ENCODE measurements at regions not wholly inside any gene's neighbourhood (a gene's known extent, or its start where the extent isn't known, plus 50 kb on each side); places are given as distances from the start of the nearest gene placed in this dataset.

DNA sequence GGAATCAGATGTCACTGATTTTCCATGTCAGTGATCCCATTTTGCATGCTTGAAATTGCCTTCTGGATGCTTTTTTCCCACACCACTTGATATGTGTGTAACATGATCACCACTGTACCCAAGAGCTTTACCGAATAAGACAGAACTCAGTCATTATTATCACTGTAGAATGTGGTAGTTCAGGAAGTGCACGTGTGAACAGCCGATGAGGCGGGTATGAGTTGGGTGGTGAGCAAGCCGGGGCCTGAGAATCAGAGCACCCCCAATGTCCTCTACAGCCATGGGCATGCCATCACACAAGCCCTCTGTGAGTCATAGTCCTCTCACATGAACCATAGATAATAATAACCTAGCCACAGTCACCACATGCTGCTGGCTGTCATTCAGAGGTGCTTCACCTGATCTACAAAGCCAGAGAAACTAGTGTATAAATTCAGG, 470.8 kb downstream of the SOX2 start:
- H4K20me1 ChIP-seq (ENCODE audit: insufficient read depth, low read length): no peaks in the 10 kb centered on the region
- no peak for DNase-seq (ENCODE audit: insufficient read length, low spot score, missing footprints)
- TF ChIP-seq, protein P1, sequence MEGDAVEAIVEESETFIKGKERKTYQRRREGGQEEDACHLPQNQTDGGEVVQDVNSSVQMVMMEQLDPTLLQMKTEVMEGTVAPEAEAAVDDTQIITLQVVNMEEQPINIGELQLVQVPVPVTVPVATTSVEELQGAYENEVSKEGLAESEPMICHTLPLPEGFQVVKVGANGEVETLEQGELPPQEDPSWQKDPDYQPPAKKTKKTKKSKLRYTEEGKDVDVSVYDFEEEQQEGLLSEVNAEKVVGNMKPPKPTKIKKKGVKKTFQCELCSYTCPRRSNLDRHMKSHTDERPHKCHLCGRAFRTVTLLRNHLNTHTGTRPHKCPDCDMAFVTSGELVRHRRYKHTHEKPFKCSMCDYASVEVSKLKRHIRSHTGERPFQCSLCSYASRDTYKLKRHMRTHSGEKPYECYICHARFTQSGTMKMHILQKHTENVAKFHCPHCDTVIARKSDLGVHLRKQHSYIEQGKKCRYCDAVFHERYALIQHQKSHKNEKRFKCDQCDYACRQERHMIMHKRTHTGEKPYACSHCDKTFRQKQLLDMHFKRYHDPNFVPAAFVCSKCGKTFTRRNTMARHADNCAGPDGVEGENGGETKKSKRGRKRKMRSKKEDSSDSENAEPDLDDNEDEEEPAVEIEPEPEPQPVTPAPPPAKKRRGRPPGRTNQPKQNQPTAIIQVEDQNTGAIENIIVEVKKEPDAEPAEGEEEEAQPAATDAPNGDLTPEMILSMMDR (IDR thresholded peaks at IDR 0.05; ENCODE audit: extremely low read depth, low read depth, low read length): no peak
- no peak overlapping the region for H3K4me2 ChIP-seq (ENCODE audit: insufficient read depth, low read length)
- H3K9me3 ChIP-seq (ENCODE audit: low read depth, low read length): no peaks in the 10 kb centered on the region
- H3K4me3 ChIP-seq (ENCODE audit: insufficient read depth, low read length): no peak overlapping the region
- H2AFZ ChIP-seq (ENCODE audit: low read length): no peak overlapping the region
- no peaks in the 10 kb centered on the region for H3K36me3 ChIP-seq (ENCODE audit: insufficient read depth, low read length)
- no peak overlapping the region for H3K27ac ChIP-seq (ENCODE audit: low read depth, low read length)
- H3K27me3 ChIP-seq (ENCODE audit: insufficient read depth, low read length): no peaks in the 10 kb centered on the region
- no peaks in the 10 kb centered on the region for H3K79me2 ChIP-seq (ENCODE audit: insufficient read depth, low read length)
- no peaks in the 10 kb centered on the region for H3K4me1 ChIP-seq (ENCODE audit: insufficient read depth, low read length)

DNA sequence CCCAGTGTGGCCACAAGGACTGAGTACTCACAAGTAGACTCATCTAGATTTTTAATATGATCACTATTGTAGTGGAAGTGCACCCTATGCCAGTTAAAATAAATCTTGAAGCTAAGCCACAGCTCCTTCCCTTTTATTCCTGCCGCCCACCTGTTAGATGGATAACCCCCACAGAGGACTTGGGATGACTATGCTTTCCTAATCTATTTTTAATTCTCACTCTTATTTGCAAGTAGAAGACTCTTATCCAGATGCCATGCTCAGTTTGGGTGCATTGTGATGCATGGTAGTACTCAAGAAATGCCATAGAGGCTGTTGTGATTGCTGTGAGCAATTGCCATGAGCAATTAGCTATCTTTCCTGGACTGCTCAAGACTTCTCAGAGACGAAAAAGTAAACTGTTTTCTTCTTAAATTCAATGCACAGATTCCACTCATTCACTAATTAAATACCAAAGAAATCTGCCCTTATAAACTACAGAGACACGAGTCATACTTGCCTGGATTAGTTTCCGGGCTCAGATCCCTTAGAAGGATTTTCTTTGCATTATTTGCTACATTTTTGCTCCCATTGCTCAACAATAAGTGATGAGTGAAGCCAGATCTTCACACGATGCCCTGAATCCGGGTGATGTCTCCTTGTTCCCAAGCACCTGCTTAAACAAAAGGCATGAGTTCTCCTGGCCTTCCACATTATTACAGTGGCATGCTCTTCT, 472.1 kb downstream of the SOX2 start:
- no peaks in the 10 kb centered on the region for H3K4me1 ChIP-seq (ENCODE audit: insufficient read depth, low read length)
- no peaks in the 10 kb centered on the region for H3K9me3 ChIP-seq (ENCODE audit: low read depth, low read length)
- H3K27ac ChIP-seq (ENCODE audit: low read depth, low read length): no peak overlapping the region
- H2AFZ ChIP-seq (ENCODE audit: low read length): no peak overlapping the region
- H3K4me3 ChIP-seq (ENCODE audit: insufficient read depth, low read length): no peak overlapping the region
- no peaks in the 10 kb centered on the region for H3K36me3 ChIP-seq (ENCODE audit: insufficient read depth, low read length)
- DNase-seq (ENCODE audit: insufficient read length, low spot score, missing footprints): no peak
- H4K20me1 ChIP-seq (ENCODE audit: insufficient read depth, low read length): no peaks in the 10 kb centered on the region
- no peaks in the 10 kb centered on the region for H3K79me2 ChIP-seq (ENCODE audit: insufficient read depth, low read length)
- H3K4me2 ChIP-seq (ENCODE audit: insufficient read depth, low read length): no peak overlapping the region
- TF ChIP-seq, protein P1 (IDR thresholded peaks at IDR 0.05; ENCODE audit: extremely low read depth, low read depth, low read length): no peak
- H3K27me3 ChIP-seq (ENCODE audit: insufficient read depth, low read length): no peaks in the 10 kb centered on the region

DNA sequence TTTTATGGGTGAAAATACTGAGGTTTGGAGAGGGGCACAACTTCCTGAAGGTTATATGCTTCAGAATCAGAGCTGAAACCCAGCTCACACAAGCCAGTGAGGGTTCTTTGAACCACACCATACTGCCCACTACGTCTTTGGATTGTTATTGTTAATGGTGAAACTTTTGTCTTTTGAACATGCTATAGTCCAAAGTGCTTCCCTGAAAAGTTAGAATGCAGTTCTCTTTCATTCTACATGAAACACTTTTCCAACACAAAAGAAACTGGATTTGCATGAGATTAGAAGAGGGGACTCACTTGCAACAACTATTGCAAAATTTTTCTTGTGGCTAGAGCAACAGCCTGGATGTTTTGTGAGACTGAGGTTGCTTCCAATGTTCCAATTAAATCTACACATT, 473.6 kb downstream of the SOX2 start:
- Histone ChIP-seq H2AFZ (ENCODE audit: low read length) (no peak overlapping the region), H4K20me1 (ENCODE audit: insufficient read depth, low read length) (no peaks in the 10 kb centered on the region), H3K27me3 (ENCODE audit: insufficient read depth, low read length) (no peaks in the 10 kb centered on the region), H3K4me3 (ENCODE audit: insufficient read depth, low read length) (no peak overlapping the region), H3K9me3 (ENCODE audit: low read depth, low read length) (no peaks in the 10 kb centered on the region), H3K27ac (ENCODE audit: low read depth, low read length) (no peak overlapping the region), H3K36me3 (ENCODE audit: insufficient read depth, low read length) (no peaks in the 10 kb centered on the region), H3K79me2 (ENCODE audit: insufficient read depth, low read length) (no peaks in the 10 kb centered on the region), H3K4me1 (ENCODE audit: insufficient read depth, low read length) (no peaks in the 10 kb centered on the region), H3K4me2 (ENCODE audit: insufficient read depth, low read length) (no peak overlapping the region)
- DNase-seq (ENCODE audit: insufficient read length, low spot score, missing footprints): no peak
- TF ChIP-seq, protein P1 (IDR thresholded peaks at IDR 0.05; ENCODE audit: extremely low read depth, low read depth, low read length): no peak

DNA sequence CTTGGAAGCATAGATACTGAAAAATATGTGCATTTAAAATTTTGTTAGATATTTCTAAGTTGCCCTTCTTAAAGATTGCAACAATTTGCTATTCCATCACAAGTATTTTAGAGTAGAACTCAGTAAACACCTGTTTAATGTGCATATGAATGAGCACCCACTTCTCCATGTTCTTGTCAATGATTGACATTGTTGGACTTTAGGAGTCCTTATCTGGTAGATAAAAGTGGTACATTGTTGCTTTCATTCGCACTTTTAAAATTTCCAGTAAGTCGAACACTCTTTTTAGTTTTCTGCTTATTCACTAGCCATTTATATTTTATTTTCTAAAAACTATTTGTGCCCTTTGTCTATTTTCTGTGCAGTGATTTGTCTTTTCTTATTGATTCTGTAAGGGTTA, 478.3 kb downstream of the SOX2 start:
- H2AFZ ChIP-seq (ENCODE audit: low read length): no peak overlapping the region
- H3K4me2 ChIP-seq (ENCODE audit: insufficient read depth, low read length): no peak overlapping the region
- H4K20me1 ChIP-seq (ENCODE audit: insufficient read depth, low read length): no peaks in the 10 kb centered on the region
- no peak overlapping the region for H3K27ac ChIP-seq (ENCODE audit: low read depth, low read length)
- no peaks in the 10 kb centered on the region for H3K36me3 ChIP-seq (ENCODE audit: insufficient read depth, low read length)
- H3K79me2 ChIP-seq (ENCODE audit: insufficient read depth, low read length): no peaks in the 10 kb centered on the region
- H3K9me3 ChIP-seq (ENCODE audit: low read depth, low read length): no peaks in the 10 kb centered on the region
- no peaks in the 10 kb centered on the region for H3K27me3 ChIP-seq (ENCODE audit: insufficient read depth, low read length)
- TF ChIP-seq, protein P1 (IDR thresholded peaks at IDR 0.05; ENCODE audit: extremely low read depth, low read depth, low read length): no peak
- no peak for DNase-seq (ENCODE audit: insufficient read length, low spot score, missing footprints)
- H3K4me1 ChIP-seq (ENCODE audit: insufficient read depth, low read length): no peaks in the 10 kb centered on the region
- H3K4me3 ChIP-seq (ENCODE audit: insufficient read depth, low read length): no peak overlapping the region
